ENCODE measurements at regions not wholly inside any gene's neighbourhood (a gene's known extent, or its start where the extent isn't known, plus 50 kb on each side); places are given as distances from the start of the nearest gene placed in this dataset.

- DNase-seq (ENCODE audit: low spot score) = peak; percentile 48
Measured at GRCh38 chrX:42096265-42096920, 173.0 kb upstream of the CASK start.

- DNase-seq (ENCODE audit: low spot score) = no peak
Measured at GRCh38 chrX:42094218-42094617, 170.9 kb upstream of the CASK start.

- no peak for DNase-seq (ENCODE audit: low spot score)
Measured at GRCh38 chrX:42093756-42094155, 170.4 kb upstream of the CASK start.

GRCh38 chrX:42090395-42090794, 167.0 kb upstream of the CASK start:
- no peak for DNase-seq (ENCODE audit: low spot score)

- DNase-seq (ENCODE audit: low spot score) = no peak
Measured at GRCh38 chrX:42089031-42089430, 165.7 kb upstream of the CASK start.

GRCh38 chrX:42087960-42088359, 164.6 kb upstream of the CASK start:
- DNase-seq (ENCODE audit: low spot score) = no peak

GRCh38 chrX:42085836-42086235, 162.5 kb upstream of the CASK start:
- DNase-seq (ENCODE audit: low spot score) = peak; percentile 51

- DNase-seq (ENCODE audit: low spot score) = no peak
Measured at GRCh38 chrX:42079968-42080367, 156.6 kb upstream of the CASK start.

- DNase-seq (ENCODE audit: low spot score) = no peak
Measured at GRCh38 chrX:42077675-42078074, 154.3 kb upstream of the CASK start.

GRCh38 chrX:42075032-42075431, 151.7 kb upstream of the CASK start:
- DNase-seq (ENCODE audit: low spot score) = no peak

GRCh38 chrX:42073448-42073847, 150.1 kb upstream of the CASK start:
- no peak for DNase-seq (ENCODE audit: low spot score)

GRCh38 chrX:42070866-42071265, 147.5 kb upstream of the CASK start:
- no peak for DNase-seq (ENCODE audit: low spot score)

GRCh38 chrX:42054256-42054655, 130.9 kb upstream of the CASK start:
- no peak for DNase-seq (ENCODE audit: low spot score)

- no peak for DNase-seq (ENCODE audit: low spot score)
Measured at GRCh38 chrX:42050345-42050744, 127.0 kb upstream of the CASK start.

- no peak for DNase-seq (ENCODE audit: low spot score)
Measured at GRCh38 chrX:42047886-42048285, 124.5 kb upstream of the CASK start.

GRCh38 chrX:42028109-42028508, 104.8 kb upstream of the CASK start:
- DNase-seq (ENCODE audit: low spot score) = peak; percentile 8

- DNase-seq (ENCODE audit: low spot score) = peak; percentile 1
Measured at GRCh38 chrX:42027367-42028000, 104.1 kb upstream of the CASK start.

GRCh38 chrX:42025861-42026260, 102.5 kb upstream of the CASK start:
- no peak for DNase-seq (ENCODE audit: low spot score)

- no peak for DNase-seq (ENCODE audit: low spot score)
Measured at GRCh38 chrX:42023122-42023521, 99.8 kb upstream of the CASK start.

GRCh38 chrX:42022158-42022557, 98.8 kb upstream of the CASK start:
- no peak for DNase-seq (ENCODE audit: low spot score)

- DNase-seq (ENCODE audit: low spot score) = no peak
Measured at GRCh38 chrX:42021058-42021457, 97.7 kb upstream of the CASK start.

GRCh38 chrX:42020225-42020624, 96.9 kb upstream of the CASK start:
- no peak for DNase-seq (ENCODE audit: low spot score)

GRCh38 chrX:42017971-42018370, 94.6 kb upstream of the CASK start:
- no peak for DNase-seq (ENCODE audit: low spot score)

- DNase-seq (ENCODE audit: low spot score) = no peak
Measured at GRCh38 chrX:42000836-42001235, 77.5 kb upstream of the CASK start.
